Dendritic cell treated with granulocyte-macrophage colony-stimulating factor and Interleukin-4, amounts not matched to agents 40 ng/mL and 50 ng/mL, for 4 days (primary cell): ENCODE measurements at regions not wholly inside any gene's neighbourhood (a gene's known extent, or its start where the extent isn't known, plus 50 kb on each side); places are given as distances from the start of the nearest gene placed in this dataset.
"Not testable (repeated sequence)": the region's sequence is repeated elsewhere in the genome, so short reads cannot be mapped to it uniquely, and the experiment has no call there.

ENCODE experiments used
- H3K27ac Mint-ChIP-seq: one replicate; pipeline ENCODE4 v1.8.0; 2022; ENCODE audit warnings: mild to moderate bottlenecking, mixed read lengths
- H3K27me3 Mint-ChIP-seq: one replicate; pipeline ENCODE4 v1.8.0; 2022; ENCODE audit warnings: mild to moderate bottlenecking, mixed read lengths
- H3K36me3 Mint-ChIP-seq: one replicate; pipeline ENCODE4 v1.8.0; 2022; ENCODE audit warnings: low read depth, mixed read lengths
- H3K4me1 Mint-ChIP-seq: one replicate; pipeline ENCODE4 v1.8.0; 2022; ENCODE audit warnings: low read depth, mixed read lengths
- H3K4me3 Mint-ChIP-seq: one replicate; pipeline ENCODE4 v1.8.0; 2022; ENCODE audit warnings: mild to moderate bottlenecking, moderate library complexity, mixed read lengths
- H3K9me3 Mint-ChIP-seq: one replicate; pipeline ENCODE4 v1.8.0; 2022; ENCODE audit warnings: mixed read lengths
- intact Hi-C: fragments of 100-400 bp; cut with micrococcal nuclease; formaldehyde crosslinking; loops from one replicate; pipeline ENCODE4 v1.15.0; 2022

DNA sequence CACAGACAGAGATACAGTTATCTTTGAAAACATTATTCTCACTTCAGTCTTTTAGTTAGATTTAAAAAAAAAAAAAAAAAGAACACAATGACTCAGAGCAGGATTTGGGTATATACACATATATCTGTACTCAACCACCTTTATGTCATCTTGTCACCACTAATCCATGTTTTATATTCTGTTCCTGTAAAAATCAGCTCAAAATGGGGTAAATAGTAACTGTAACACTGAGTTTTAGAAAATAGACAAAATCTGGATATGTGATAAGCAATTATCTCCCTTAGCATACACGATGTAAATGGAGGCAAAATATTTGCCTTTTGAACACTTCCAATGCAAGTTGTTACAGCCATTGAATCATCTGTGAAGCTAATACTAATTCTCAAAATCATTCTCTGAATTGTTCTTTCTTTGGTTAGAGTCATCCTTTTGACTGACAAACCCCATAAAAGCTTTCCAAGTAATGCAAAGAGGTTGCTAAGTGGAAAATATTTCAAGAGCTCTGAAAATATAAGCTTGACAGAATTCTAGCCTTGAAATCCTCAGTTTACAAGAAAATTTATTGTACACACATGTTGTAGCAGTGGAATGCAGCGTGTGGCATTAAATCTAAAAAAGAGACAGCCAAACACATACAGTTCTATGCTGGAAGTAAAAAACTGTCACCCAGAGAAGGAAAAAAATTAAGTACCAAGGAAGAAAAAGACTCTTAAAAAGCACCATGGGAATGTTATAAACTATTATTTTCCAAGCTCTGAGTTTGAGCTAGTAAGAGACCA lies 502.2 kb upstream of the PHF14 start:
- intact Hi-C loops, result no loop called here
- Mint-ChIP-seq H3K27ac (no peak overlapping the region), H3K9me3 (no peaks in the 10 kb centered on the region), H3K27me3 (no peaks in the 10 kb centered on the region), H3K4me1 (no peaks in the 10 kb centered on the region), H3K36me3 (no peaks in the 10 kb centered on the region), H3K4me3 (no peak overlapping the region)

DNA sequence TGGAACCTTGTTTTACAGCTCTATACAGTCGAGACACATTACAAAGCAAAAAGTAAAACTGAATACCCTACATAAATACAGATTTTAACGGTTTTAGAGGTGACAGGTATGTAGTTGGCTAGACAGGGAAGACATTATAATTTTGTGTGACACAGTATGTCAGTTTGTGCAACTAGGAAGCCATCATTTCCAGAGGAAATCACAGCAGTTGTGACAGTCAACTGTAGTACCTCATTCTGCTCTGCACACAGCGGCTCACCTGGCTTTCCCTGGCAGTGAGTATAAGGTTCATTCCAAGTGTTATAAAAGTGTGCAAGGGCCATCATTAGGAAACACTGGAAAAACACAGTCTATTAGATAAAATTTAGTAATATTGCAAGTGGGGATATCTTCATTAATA lies 501.6 kb upstream of the PHF14 start:
- intact Hi-C loops, result no loop called here
- H3K4me3 Mint-ChIP-seq, result no peak overlapping the region
- no peak overlapping the region for H3K27ac Mint-ChIP-seq
- no peaks in the 10 kb centered on the region for H3K27me3 Mint-ChIP-seq
- H3K36me3 Mint-ChIP-seq, result no peaks in the 10 kb centered on the region
- H3K4me1 Mint-ChIP-seq, result no peaks in the 10 kb centered on the region
- no peaks in the 10 kb centered on the region for H3K9me3 Mint-ChIP-seq

- H3K4me3 Mint-ChIP-seq, result no peak overlapping the region
- H3K36me3 Mint-ChIP-seq, result no peaks in the 10 kb centered on the region
- no peaks in the 10 kb centered on the region for H3K27me3 Mint-ChIP-seq
- intact Hi-C loops, result no loop called here
- no peaks in the 10 kb centered on the region for H3K9me3 Mint-ChIP-seq
- H3K4me1 Mint-ChIP-seq, result no peaks in the 10 kb centered on the region
- no peak overlapping the region for H3K27ac Mint-ChIP-seq
Observed at GRCh38 chr7:10473569-10473968, 500.1 kb upstream of the PHF14 start.

DNA sequence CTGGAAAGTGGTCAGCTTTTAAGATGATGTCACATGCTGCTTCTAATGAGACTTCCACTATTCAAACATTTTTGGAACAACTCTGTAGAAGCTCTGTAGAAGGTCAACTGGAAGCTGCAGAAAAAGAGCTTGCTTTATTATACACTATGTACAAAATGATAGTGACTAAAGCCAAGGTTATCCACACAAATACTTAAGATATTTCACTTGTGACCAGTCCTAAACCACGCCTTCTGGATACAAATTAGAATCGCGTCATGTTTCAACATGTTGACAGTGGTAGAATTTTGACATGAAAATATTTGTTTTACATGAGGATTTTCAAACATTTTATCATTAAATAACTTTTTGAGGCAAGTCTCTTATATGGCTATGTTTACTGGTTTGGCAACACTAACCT lies 499.6 kb upstream of the PHF14 start:
- Mint-ChIP-seq H3K27me3 (no peaks in the 10 kb centered on the region), H3K36me3 (no peaks in the 10 kb centered on the region), H3K27ac (no peak overlapping the region), H3K9me3 (no peaks in the 10 kb centered on the region), H3K4me3 (no peak overlapping the region), H3K4me1 (no peaks in the 10 kb centered on the region)
- intact Hi-C loops, result no loop called here

- no peak overlapping the region for H3K27ac Mint-ChIP-seq
- intact Hi-C loops, result no loop called here
- no peaks in the 10 kb centered on the region for H3K27me3 Mint-ChIP-seq
- no peaks in the 10 kb centered on the region for H3K9me3 Mint-ChIP-seq
- H3K36me3 Mint-ChIP-seq, result no peaks in the 10 kb centered on the region
- H3K4me3 Mint-ChIP-seq, result no peak overlapping the region
- no peaks in the 10 kb centered on the region for H3K4me1 Mint-ChIP-seq
Observed at GRCh38 chr7:10475940-10476641, 497.6 kb upstream of the PHF14 start.

DNA sequence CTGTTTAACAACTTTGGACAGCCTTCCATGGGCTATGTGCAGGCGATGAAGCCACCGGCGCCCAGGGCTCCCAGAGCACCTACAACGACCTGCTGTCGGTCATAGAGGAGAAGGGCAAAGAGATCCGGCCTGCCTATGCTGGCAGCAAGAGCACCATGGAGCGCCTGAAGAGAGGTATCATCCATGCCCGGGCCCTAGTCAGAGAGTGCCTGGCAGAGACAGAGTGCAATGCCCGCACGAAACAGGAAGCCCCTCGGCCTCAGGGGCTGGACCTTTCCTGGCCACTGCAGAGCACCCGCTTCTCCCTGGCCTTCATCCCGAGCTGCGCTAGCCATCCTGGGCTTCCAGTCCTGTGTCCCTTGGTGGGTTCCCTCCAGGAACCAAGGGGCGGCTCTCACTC lies 497.0 kb upstream of the PHF14 start:
- no peaks in the 10 kb centered on the region for H3K4me1 Mint-ChIP-seq
- intact Hi-C loops, result no loop called here

DNA sequence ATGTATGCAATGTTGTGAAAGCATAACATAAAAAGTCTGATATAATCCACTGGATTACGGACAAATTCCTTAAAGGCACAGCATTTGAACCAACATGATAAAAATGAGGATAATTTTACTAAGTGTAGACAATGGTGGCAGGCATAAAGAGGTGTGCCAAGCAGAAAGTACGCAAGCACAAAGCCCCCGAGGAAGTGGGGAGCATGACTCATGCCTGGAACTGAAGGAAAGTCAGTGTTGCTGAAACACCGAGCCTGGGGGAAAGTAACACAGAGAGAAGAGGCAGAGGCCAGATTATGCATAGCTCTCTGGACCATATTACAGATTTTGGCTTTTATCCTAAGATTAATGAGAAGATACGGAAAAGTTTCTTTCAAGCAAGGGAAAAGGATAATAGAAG lies 490.0 kb upstream of the PHF14 start:
- no peak overlapping the region for H3K4me3 Mint-ChIP-seq
- H3K4me1 Mint-ChIP-seq, result no peaks in the 10 kb centered on the region
- no peaks in the 10 kb centered on the region for H3K27me3 Mint-ChIP-seq
- intact Hi-C loops, result no loop called here
- no peak overlapping the region for H3K27ac Mint-ChIP-seq
- H3K9me3 Mint-ChIP-seq, result peaks cover 8% of the 10 kb centered on the region
- H3K36me3 Mint-ChIP-seq, result no peaks in the 10 kb centered on the region

More for the DNA sequence above, 497.0 kb upstream of the PHF14 start:
- Mint-ChIP-seq H3K27me3 (no peaks in the 10 kb centered on the region), H3K27ac (no peak overlapping the region), H3K4me3 (no peak overlapping the region), H3K9me3 (no peaks in the 10 kb centered on the region), H3K36me3 (no peaks in the 10 kb centered on the region)

DNA sequence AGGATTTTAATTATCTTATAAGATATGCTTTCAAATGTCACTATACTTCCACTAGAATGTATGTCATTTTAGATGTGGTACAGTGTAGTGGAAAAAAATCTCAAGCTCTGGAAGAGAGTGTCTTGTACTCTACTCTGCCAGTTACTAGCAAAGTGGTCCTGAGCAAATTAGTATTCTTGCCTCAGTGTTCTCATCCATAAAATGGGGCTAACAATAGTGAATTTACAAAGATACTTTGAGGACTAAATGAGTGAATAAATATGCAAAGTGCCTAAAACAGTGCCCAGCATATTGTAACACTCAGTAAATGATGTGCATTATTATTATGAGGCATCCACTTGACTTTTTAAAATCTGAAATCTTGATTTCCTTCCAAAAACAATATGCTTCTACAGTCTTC lies 488.9 kb upstream of the PHF14 start:
- Mint-ChIP-seq H3K4me1 (no peaks in the 10 kb centered on the region), H3K4me3 (no peak overlapping the region), H3K27ac (no peak overlapping the region), H3K36me3 (no peaks in the 10 kb centered on the region), H3K27me3 (no peaks in the 10 kb centered on the region), H3K9me3 (peaks cover 8% of the 10 kb centered on the region)
- intact Hi-C loops, result no loop called here

GRCh38 chr7:10501206-10501884 lies 472.3 kb upstream of the PHF14 start:
- H3K36me3 Mint-ChIP-seq, H3K4me1 Mint-ChIP-seq, H3K4me3 Mint-ChIP-seq, H3K27ac Mint-ChIP-seq, H3K27me3 Mint-ChIP-seq, intact Hi-C loops: not testable (repeated sequence)
- H3K9me3 Mint-ChIP-seq, result peaks cover 79% of the 10 kb centered on the region

GRCh38 chr7:10507032-10507431 lies 466.6 kb upstream of the PHF14 start:
- Mint-ChIP-seq H3K27ac (no peak overlapping the region), H3K4me3 (no peak overlapping the region), H3K27me3 (no peaks in the 10 kb centered on the region), H3K9me3 (peaks cover 38% of the 10 kb centered on the region), H3K4me1 (no peaks in the 10 kb centered on the region), H3K36me3 (no peaks in the 10 kb centered on the region)
- intact Hi-C loops, result no loop called here

DNA sequence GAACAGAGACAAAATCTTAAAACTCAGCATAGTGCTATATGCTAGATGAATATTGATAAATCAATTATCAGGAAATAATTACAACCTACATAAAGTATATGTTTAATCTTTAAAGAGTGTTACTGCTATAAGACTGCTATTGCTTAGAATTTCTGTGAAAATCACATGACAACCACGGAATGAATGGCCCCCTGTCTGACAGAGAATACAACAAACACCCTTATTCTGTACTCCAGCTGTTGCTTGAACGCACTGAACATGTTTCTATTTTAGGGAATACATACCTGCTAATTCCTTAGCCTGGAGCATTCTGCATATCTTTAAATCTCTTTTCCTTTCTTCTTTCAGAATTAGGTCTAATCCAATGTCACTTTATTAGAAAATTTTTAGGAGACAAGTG lies 452.4 kb upstream of the PHF14 start:
- no peak overlapping the region for H3K4me3 Mint-ChIP-seq
- no peaks in the 10 kb centered on the region for H3K27me3 Mint-ChIP-seq
- H3K9me3 Mint-ChIP-seq, result peaks cover 7% of the 10 kb centered on the region
- H3K4me1 Mint-ChIP-seq, result no peaks in the 10 kb centered on the region
- no peaks in the 10 kb centered on the region for H3K36me3 Mint-ChIP-seq
- intact Hi-C loops, result no loop called here
- no peak overlapping the region for H3K27ac Mint-ChIP-seq

DNA sequence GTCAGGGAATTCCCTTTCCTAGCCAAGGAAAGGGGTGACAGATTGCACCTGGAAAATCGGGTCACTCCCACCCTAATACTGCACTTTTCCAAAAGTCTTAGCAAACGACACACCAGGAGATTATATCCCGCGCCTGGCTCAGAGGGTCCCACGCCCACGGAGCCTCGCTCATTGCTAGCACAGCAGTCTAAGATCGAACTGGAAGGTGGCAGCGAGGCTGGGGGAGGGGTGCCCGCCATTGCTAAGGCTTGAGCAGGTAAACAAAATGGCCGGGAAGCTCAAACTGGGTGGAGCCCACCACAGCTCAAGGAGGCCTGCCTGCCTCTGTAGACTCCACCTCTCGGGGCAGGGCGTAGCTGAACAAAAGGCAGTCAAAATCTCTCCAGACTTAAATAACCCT lies 440.2 kb upstream of the PHF14 start:
- intact Hi-C loops, H3K27me3 Mint-ChIP-seq, H3K4me3 Mint-ChIP-seq, H3K36me3 Mint-ChIP-seq, H3K27ac Mint-ChIP-seq, H3K4me1 Mint-ChIP-seq: not testable (repeated sequence)
- peaks cover 18% of the 10 kb centered on the region for H3K9me3 Mint-ChIP-seq

DNA sequence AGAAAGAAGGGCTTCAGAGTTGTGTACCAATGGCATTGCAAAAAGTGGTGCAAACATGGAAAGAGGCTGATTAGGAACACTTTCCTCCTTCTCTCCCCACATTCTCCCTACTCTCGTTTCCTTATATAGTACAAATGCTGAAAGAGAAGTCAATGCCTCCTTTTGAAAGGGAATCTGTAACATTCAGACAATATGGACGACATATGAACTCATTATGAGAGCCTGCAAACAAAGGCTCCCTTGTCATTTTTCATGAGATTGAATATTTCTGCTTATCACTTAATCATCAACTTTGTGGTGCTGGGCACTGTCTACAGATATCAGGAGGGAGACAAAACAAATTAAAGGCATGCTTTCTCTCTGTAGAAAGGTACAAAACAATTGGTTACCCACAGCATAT lies 437.1 kb upstream of the PHF14 start:
- H3K4me1 Mint-ChIP-seq, result peaks cover 6% of the 10 kb centered on the region
- no peaks in the 10 kb centered on the region for H3K27me3 Mint-ChIP-seq
- H3K4me3 Mint-ChIP-seq, result no peak overlapping the region
- H3K36me3 Mint-ChIP-seq, result no peaks in the 10 kb centered on the region
- H3K27ac Mint-ChIP-seq, result no peak overlapping the region
- intact Hi-C loops, result no loop called here
- peaks cover 8% of the 10 kb centered on the region for H3K9me3 Mint-ChIP-seq

DNA sequence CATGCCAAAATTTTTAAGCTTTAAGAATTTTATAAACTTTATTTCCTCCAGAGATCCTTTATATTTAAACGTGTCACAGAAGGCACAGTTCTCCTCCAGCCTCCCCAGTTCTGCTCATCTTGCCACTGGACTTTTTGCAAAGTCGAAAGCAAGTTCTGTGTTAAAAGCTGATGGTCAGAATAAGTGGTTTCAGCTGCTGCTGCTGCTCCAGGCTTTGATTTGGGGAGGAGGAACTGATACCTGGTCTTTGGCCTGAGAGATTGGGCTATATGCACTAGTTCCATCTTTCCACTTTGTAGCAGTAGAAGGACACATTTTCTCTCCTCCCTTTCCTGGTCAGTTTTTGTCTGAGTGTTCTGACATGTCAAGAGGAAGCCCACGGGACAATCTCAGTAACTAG lies 435.9 kb upstream of the PHF14 start:
- H3K27ac Mint-ChIP-seq, result no peak overlapping the region
- peaks cover 6% of the 10 kb centered on the region for H3K4me1 Mint-ChIP-seq
- H3K27me3 Mint-ChIP-seq, result no peaks in the 10 kb centered on the region
- intact Hi-C loops, result no loop called here
- no peaks in the 10 kb centered on the region for H3K36me3 Mint-ChIP-seq
- H3K9me3 Mint-ChIP-seq, result peaks cover 8% of the 10 kb centered on the region
- no peak overlapping the region for H3K4me3 Mint-ChIP-seq
